HL-60 (cell line): ENCODE measurements at regions not wholly inside any gene's neighbourhood (a gene's known extent, or its start where the extent isn't known, plus 50 kb on each side); places are given as distances from the start of the nearest gene placed in this dataset.

Experiments
- POLR2AphosphoS5 ChIP-seq: IDR thresholded peaks from 2 replicates; pipeline ENCODE4 v1.6.1; 2012; ENCODE audit warnings: low read depth
- TF ChIP-seq, protein P1 (sequence below): IDR thresholded peaks from one replicate; pipeline ENCODE4 v1.5.1; 2011; ENCODE audit warnings: low read length, control low read depth, inconsistent platforms; ENCODE audit not compliant: insufficient read depth

DNA sequence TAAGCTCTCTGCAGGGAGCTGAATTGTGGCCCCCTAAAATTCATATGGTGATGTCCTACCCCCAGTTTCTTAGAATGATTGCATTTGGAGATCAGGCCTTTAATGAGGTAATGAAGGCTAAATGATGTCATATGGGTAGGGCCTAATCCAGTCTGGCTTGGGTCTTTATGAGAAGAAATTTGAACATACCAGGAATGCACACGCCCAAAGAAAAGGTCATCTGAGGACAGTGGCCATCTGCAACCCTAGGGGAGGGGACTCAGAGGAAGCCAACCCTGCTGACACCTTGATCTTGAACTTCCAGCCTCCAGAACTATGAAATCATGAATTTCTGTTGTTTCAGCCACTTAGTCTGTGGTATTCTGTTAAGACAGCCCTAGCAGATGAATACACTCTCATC lies 426.7 kb downstream of the EPHA4 start:
- TF ChIP-seq, protein P1, sequence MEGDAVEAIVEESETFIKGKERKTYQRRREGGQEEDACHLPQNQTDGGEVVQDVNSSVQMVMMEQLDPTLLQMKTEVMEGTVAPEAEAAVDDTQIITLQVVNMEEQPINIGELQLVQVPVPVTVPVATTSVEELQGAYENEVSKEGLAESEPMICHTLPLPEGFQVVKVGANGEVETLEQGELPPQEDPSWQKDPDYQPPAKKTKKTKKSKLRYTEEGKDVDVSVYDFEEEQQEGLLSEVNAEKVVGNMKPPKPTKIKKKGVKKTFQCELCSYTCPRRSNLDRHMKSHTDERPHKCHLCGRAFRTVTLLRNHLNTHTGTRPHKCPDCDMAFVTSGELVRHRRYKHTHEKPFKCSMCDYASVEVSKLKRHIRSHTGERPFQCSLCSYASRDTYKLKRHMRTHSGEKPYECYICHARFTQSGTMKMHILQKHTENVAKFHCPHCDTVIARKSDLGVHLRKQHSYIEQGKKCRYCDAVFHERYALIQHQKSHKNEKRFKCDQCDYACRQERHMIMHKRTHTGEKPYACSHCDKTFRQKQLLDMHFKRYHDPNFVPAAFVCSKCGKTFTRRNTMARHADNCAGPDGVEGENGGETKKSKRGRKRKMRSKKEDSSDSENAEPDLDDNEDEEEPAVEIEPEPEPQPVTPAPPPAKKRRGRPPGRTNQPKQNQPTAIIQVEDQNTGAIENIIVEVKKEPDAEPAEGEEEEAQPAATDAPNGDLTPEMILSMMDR, result no peak
- TF ChIP-seq POLR2AphosphoS5, result no peak
